Tongue (tissue), 1 donor: ENCODE measurements at regions not wholly inside any gene's neighbourhood (a gene's known extent, or its start where the extent isn't known, plus 50 kb on each side); places are given as distances from the start of the nearest gene placed in this dataset.
"Not testable (repeated sequence)": the region's sequence is repeated elsewhere in the genome, so short reads cannot be mapped to it uniquely, and the experiment has no call there.

Source experiments
- DNase-seq: peaks from one replicate; pipeline ENCODE4 v3.0.0-alpha.2; 2015

DNA sequence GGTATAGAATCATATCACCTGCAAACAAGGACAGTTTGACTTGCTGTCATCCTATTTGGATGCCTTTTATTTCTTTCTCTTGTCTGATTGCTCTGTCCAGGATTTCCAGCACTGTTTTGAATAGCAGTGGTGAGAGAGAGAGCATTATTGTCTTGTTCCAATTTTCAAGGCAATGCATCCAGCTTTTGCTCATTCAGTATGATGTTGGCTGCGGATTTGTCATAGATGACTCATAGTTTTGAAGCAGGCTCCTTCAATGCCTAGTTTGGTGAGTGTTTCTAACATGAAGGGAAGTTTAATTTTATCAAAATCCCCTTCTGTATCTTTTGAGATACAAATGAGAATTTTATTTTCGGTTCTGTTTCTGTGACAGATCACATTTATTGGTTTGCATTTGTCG lies 518.9 kb downstream of the PCDH11X start:
- not testable (repeated sequence) for DNase-seq

DNA sequence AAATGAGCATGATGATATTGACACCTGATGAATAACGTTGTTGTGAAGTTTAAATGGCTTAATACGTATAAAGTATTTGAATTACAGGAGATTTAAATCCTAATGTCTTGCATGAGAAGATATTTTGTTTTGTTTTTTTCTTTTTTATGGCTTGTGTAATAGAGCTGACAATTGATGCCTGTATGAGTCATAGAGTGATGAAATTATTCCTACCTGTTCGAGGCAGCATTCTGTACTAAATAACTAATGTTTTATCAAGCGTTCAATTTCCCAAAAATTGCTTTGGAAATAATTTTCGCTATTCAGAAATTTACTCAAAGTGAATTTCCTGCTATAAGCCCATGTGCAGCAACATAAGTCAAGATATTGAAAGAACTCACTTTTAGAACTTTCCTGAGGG lies 554.0 kb downstream of the PCDH11X start:
- DNase-seq = not testable (repeated sequence)

DNA sequence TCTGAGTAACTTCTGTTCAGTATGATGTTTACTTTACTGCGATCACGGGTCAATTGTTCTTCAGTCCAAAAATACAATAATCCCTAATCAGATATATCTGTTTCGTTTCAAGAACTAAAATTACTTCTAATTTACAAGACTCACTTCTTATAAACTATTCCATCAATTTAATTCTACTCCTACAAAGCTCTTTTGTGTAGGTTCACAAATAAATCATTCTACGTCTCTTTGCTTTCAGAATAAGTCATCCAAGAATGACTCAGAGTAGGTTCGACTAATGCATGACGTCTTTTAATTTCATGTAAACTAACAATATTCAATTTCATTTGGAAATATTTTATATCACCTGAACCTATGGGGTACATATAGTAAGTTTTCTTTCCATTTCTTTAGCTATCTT lies 571.9 kb downstream of the PCDH11X start:
- not testable (repeated sequence) for DNase-seq

DNA sequence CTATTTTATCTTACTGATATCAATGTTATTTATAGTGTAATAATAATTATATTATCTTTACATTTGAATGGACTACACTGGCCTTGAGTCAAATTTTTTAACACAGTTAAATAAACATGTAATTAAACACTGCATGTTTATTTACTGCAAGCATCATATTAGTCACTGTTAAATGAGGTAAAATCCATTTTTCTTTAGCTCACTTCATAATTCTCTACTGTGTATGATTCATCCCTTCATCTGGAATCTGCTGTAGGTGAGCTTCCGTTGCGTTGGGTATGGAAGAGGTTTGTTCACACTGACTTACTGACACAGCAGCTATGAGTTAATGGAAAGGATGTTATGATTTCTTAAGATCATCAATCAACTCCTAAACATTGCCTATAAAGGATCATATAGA lies 572.3 kb downstream of the PCDH11X start:
- DNase-seq = no peak
